Heart left ventricle (tissue), 13 donors: ENCODE measurements at regions not wholly inside any gene's neighbourhood (a gene's known extent, or its start where the extent isn't known, plus 50 kb on each side); places are given as distances from the start of the nearest gene placed in this dataset.

ENCODE experiments used
- CTCF ChIP-seq, 12 donors: fragments of 200-600 bp; sonication (generic) in 4 of 12; IDR thresholded peaks; one replicate each; pipeline versions ENCODE4 v1.5.0 to v1.8.0; 2018 to 2022; ENCODE audit warnings: antibody characterized with exemption in 12 of 12, mild to moderate bottlenecking in 5 of 12
- POLR2A ChIP-seq, 2 donors: fragments of 450-650 bp; IDR thresholded peaks; one replicate each; pipeline ENCODE4 v1.6.1; 2017; ENCODE audit warnings: antibody characterized with exemption in 2 of 2, mild to moderate bottlenecking in 2 of 2, moderate library complexity in 2 of 2
- donor health status: ischemic (EF 13 %, LVEDD 7.1; RV severe dilation, severe dysfunction).
- donor health status: DM: no; HTN: yes; CAD: no.
- donor health status: DM: no; HTN: no; CAD: no.
- donor health status: ischemic (EF 25% LVEDD 6.9; RV normal size, moderate dysfunction).
- donor health status: ischemic (EF 25% LVEDD 5.7; RV mildly dilated, moderate dysfunction).
- donor health status: ischemic (EF 35%, LVEDD 5.7; RV mildly dilated, moderate dysfunction).
- donor health status: nonischemic (EF 11% LVEDD 7.7; RV severe dilation, severe dysfunction).
- donor health status: DM: yes; HTN: yes; CAD: no.
- donor health status: PGD.
- donor health status: ischemic (EF 29% LVEDD 5.4; RV normal size, mild dysfunction).
- donor health status: nonischemic (EF 23%, LVEDD 6.1; RV moderate dilation, normal function).

- TF ChIP-seq POLR2A (IDR thresholded peaks at IDR 0.05) = no peak
- TF ChIP-seq CTCF (IDR thresholded peaks at IDR 0.05) = no peak
These were observed 132.9 kb downstream of the CHIC2 start for GRCh38 chr4:53931461-53931961.
